HepG2 (cell line): ENCODE measurements at regions not wholly inside any gene's neighbourhood (a gene's known extent, or its start where the extent isn't known, plus 50 kb on each side); places are given as distances from the start of the nearest gene placed in this dataset.

Source experiments
- ATAC-seq: fragments of 200-7000 bp; cut with Tn5 transposase; 3 replicates; pipeline ENCODE4 v1.9.1; 2020; ENCODE audit warnings: mild to moderate bottlenecking, moderate library complexity
- BruUV-seq: library from RNA; stranded (reverse); fragments of 400-500 nt; replicated peaks from 2 replicates; lab custom pipeline; 2021; lab: Mats Ljungman, UMichigan
- CTCF ChIA-PET: fragments of 300-600 bp; formaldehyde crosslinking; extraction: SDS; loops from one replicate; lab custom pipeline; 2021; ENCODE audit warnings: low total read pairs, inconsistent platforms, low intra/inter-chr PET ratio; lab: Yijun Ruan, JAX
- POLR2A ChIA-PET: fragments of 350-600 bp; sonication (Branson Sonifier 250); formaldehyde crosslinking; loops from one replicate; lab custom pipeline; 2020; ENCODE audit warnings: antibody characterized with exemption, inconsistent platforms; lab: Yijun Ruan, JAX
- DNase-seq: peaks from one replicate; pipeline ENCODE4 v3.0.0-alpha.2; 2015; ENCODE audit warnings: low spot score
- FAIRE-seq: peaks from 3 replicates; lab custom pipeline; 2011; peaks lifted over from hg19 to GRCh38; lab: Jason Lieb, UNC
- H2AFZ ChIP-seq: one replicate; pipeline ENCODE4 v1.6.1; 2011; ENCODE audit warnings: low read length, inconsistent platforms
- H3K27ac ChIP-seq: fragments of 300-600 bp; 3 replicates; pipeline ENCODE4 v1.8.0; 2011; ENCODE audit warnings: mixed run types, mild to moderate bottlenecking, mixed read lengths, low read length, inconsistent platforms; ENCODE audit not compliant: insufficient read depth; ENCODE audit errors: extremely low read length
- H3K27me3 ChIP-seq, 2 experiments: fragments of 200-600 bp in 1 of 2; 2 replicates in 1 of 2; 3 replicates in 1 of 2; pipeline versions ENCODE4 v1.6.0 to v1.8.0; 2011; ENCODE audit warnings: low read length in 2 of 2, mild to moderate bottlenecking in 2 of 2, moderate library complexity in 2 of 2, inconsistent platforms in 1 of 2; ENCODE audit not compliant: insufficient read depth in 2 of 2, control insufficient read depth in 1 of 2
- H3K36me3 ChIP-seq, 2 experiments: fragments of 200-600 bp in 1 of 2; replicated peaks in 1 of 2; 2 replicates in 1 of 2; 3 replicates in 1 of 2; pipeline versions ENCODE4 v1.5.1 to v1.8.0; 2011; ENCODE audit warnings: low read length in 2 of 2, inconsistent platforms in 1 of 2; ENCODE audit not compliant: insufficient read depth in 2 of 2, control insufficient read depth in 1 of 2
- H3K4me1 ChIP-seq: 2 replicates; pipeline ENCODE4 v1.5.1; 2012; ENCODE audit warnings: low read length, inconsistent platforms; ENCODE audit not compliant: insufficient read depth
- H3K4me2 ChIP-seq: 2 replicates; pipeline ENCODE4 v1.6.0; 2011; ENCODE audit warnings: low read depth, low read length, inconsistent platforms
- H3K4me3 ChIP-seq, 3 experiments: fragments of 200-600 bp in 1 of 3; sonication (generic), shearing (Covaris generic) in 1 of 3; replicated peaks in 1 of 3; 2 replicates each; pipeline ENCODE4 v1.5.1; 2011 to 2016; ENCODE audit warnings: low read length in 3 of 3, inconsistent platforms in 2 of 3, low read depth in 2 of 3, mild to moderate bottlenecking in 2 of 3, control low read depth in 1 of 3, mixed read lengths in 1 of 3; ENCODE audit not compliant: insufficient read depth in 1 of 3
- H3K79me2 ChIP-seq: one replicate; pipeline ENCODE4 v1.6.1; 2011; ENCODE audit warnings: low read length, inconsistent platforms; ENCODE audit not compliant: insufficient read depth
- H3K9ac ChIP-seq: 2 replicates; pipeline ENCODE4 v1.6.0; 2011; ENCODE audit warnings: mild to moderate bottlenecking, low read depth, low read length, inconsistent platforms; ENCODE audit not compliant: insufficient read depth
- H3K9me3 ChIP-seq: 2 replicates; pipeline ENCODE4 v1.5.1; 2012; ENCODE audit warnings: mild to moderate bottlenecking, low read length
- H4K20me1 ChIP-seq: 2 replicates; pipeline ENCODE4 v1.6.0; 2011; ENCODE audit warnings: inconsistent platforms, mild to moderate bottlenecking, low read length, moderate library complexity; ENCODE audit not compliant: insufficient read depth
- BCL6 ChIP-seq: IDR thresholded peaks from 2 replicates; pipeline ENCODE4 v1.6.1; 2016; ENCODE audit warnings: missing genetic modification reagents, missing compliant biosample characterization
- FLYWCH1 ChIP-seq: sonication (generic); formaldehyde crosslinking; IDR thresholded peaks from 2 replicates; pipeline ENCODE4 v1.8.1; 2023; ENCODE audit warnings: mild to moderate bottlenecking, missing genetic modification reagents
- HMG20A ChIP-seq: IDR thresholded peaks from 2 replicates; pipeline ENCODE4 v1.6.1; 2016; ENCODE audit warnings: borderline replicate concordance
- MAFF ChIP-seq: IDR thresholded peaks from 2 replicates; pipeline ENCODE4 v1.6.1; 2011; ENCODE audit warnings: low read depth, low read length, improper control_type of control experiment
- MAFK ChIP-seq, 2 experiments: IDR thresholded peaks in 1 of 2; conservative IDR thresholded peaks in 1 of 2; 2 replicates each; pipeline ENCODE4 v1.6.1; 2011; ENCODE audit warnings: improper control_type of control experiment in 2 of 2, low read length in 2 of 2
- POLR2G ChIP-seq: fragments of 200-400 bp; formaldehyde crosslinking; IDR thresholded peaks from 2 replicates; pipeline ENCODE4 v1.6.1; 2018; ENCODE audit warnings: mild to moderate bottlenecking, low read depth, low read length, moderate library complexity
- ZC3H4 ChIP-seq: sonication (generic); formaldehyde crosslinking; IDR thresholded peaks from 2 replicates; pipeline ENCODE4 v1.4.0; 2020; ENCODE audit warnings: missing genetic modification reagents, borderline replicate concordance
- ZNF329 ChIP-seq: sonication (generic); formaldehyde crosslinking; IDR thresholded peaks from 2 replicates; pipeline ENCODE4 v1.9.0; 2021; ENCODE audit warnings: low read depth, mild to moderate bottlenecking, missing genetic modification reagents
- ZNF331 ChIP-seq: sonication (generic); formaldehyde crosslinking; IDR thresholded peaks from 2 replicates; pipeline ENCODE4 v1.4.0; 2020; ENCODE audit warnings: missing genetic modification reagents
- ZNF800 ChIP-seq: sonication (generic); formaldehyde crosslinking; IDR thresholded peaks from 2 replicates; pipeline ENCODE4 v1.4.0; 2020; ENCODE audit warnings: missing genetic modification reagents
- ZNF891 ChIP-seq: sonication (generic); formaldehyde crosslinking; IDR thresholded peaks from 2 replicates; pipeline ENCODE4 v1.5.0; 2020; ENCODE audit warnings: mild to moderate bottlenecking, missing genetic modification reagents
- WGBS: methylation state at CpG from one replicate; pipeline ENCODE4 v1.1.6; 2017; ENCODE audit warnings: low lambda C conversion rate; 5-methylcytosine and 5-hydroxymethylcytosine counted together
- in situ Hi-C: cut with HindIII; loops from 2 replicates; pipeline ENCODE4 v1.10.0; 2017; ENCODE audit warnings: low pct_unique_long_range_greater_than_20kb; ENCODE audit not compliant: extremely low pct_ligation_motif_present
- intact Hi-C: fragments of 100-400 bp; cut with micrococcal nuclease; formaldehyde crosslinking; loops from one replicate; pipeline ENCODE4 v1.10.0; 2022; ENCODE audit not compliant: unreplicated experiment
- TF ChIP-seq, protein P1 (sequence below): sonication (generic); formaldehyde crosslinking; IDR thresholded peaks from 2 replicates; pipeline ENCODE4 v1.5.1; 2020; ENCODE audit warnings: missing genetic modification reagents, mild to moderate bottlenecking, borderline replicate concordance

GRCh38 chr14:83247924-83248639 lies 1714.4 kb upstream of the SEL1L start:
- no peaks in the 10 kb centered on the region for H3K27me3 ChIP-seq
- no peaks in the 10 kb centered on the region for H4K20me1 ChIP-seq
- no peak overlapping the region for H3K4me2 ChIP-seq
- in situ Hi-C loops: no loop called here
- POLR2A ChIA-PET: no interaction called here
- peaks cover 69% of the 10 kb centered on the region for H3K9me3 ChIP-seq
- no peak for FAIRE-seq
- 33% methylated on average over 5 of the region's 5 CpGs for WGBS
- no TSS peak for BruUV-seq
- H3K79me2 ChIP-seq: no peaks in the 10 kb centered on the region
- no peak overlapping the region for H2AFZ ChIP-seq
- no peak overlapping the region for H3K4me3 ChIP-seq
- CTCF ChIA-PET: no interaction called here
- H3K36me3 ChIP-seq: no peaks in the 10 kb centered on the region
- no peak for DNase-seq
- ATAC-seq: no peak
- H3K9ac ChIP-seq: no peak overlapping the region
- intact Hi-C loops: no loop called here
- no peaks in the 10 kb centered on the region for H3K4me1 ChIP-seq
- no peak overlapping the region for H3K27ac ChIP-seq
- TF ChIP-seq HMG20A: no peak
- no peak for TF ChIP-seq ZNF329
- no peak for TF ChIP-seq POLR2G
- TF ChIP-seq ZC3H4: no peak
- TF ChIP-seq BCL6: no peak
- TF ChIP-seq FLYWCH1: no peak
- TF ChIP-seq ZNF891 (CRISPR knock-in tag): no peak
- TF ChIP-seq ZNF800: no peak
- no peak for TF ChIP-seq ZNF331
- peak; percentile 85 to 93 for TF ChIP-seq MAFK (conservative IDR thresholded peaks at IDR 0.05 in 1 of 2, IDR thresholded peaks at IDR 0.05 in 1 of 2; ENCODE audit: low read length in 2 of 2)
- TF ChIP-seq, protein P1, sequence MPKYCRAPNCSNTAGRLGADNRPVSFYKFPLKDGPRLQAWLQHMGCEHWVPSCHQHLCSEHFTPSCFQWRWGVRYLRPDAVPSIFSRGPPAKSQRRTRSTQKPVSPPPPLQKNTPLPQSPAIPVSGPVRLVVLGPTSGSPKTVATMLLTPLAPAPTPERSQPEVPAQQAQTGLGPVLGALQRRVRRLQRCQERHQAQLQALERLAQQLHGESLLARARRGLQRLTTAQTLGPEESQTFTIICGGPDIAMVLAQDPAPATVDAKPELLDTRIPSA (CRISPR knock-in tag): no peak
- TF ChIP-seq MAFF: peak; percentile 89
- TF ChIP-seq, all 625 proteins: peak for 2
